OCI-LY1 (cell line): ENCODE measurements at regions not wholly inside any gene's neighbourhood (a gene's known extent, or its start where the extent isn't known, plus 50 kb on each side); places are given as distances from the start of the nearest gene placed in this dataset.

Source experiments
- H2AFZ ChIP-seq: fragments of 200-600 bp; sonication (generic), shearing (Covaris generic); 2 replicates; pipeline ENCODE4 v1.6.0; 2014; ENCODE audit warnings: antibody characterized with exemption, mild to moderate bottlenecking, low read length
- H3F3A ChIP-seq: fragments of 200-600 bp; sonication (generic), shearing (Covaris generic); 2 replicates; pipeline ENCODE4 v1.6.0; 2014; ENCODE audit warnings: mild to moderate bottlenecking, antibody characterized with exemption, low read length, moderate library complexity; ENCODE audit not compliant: insufficient read depth
- H3K27ac ChIP-seq: fragments of 200-600 bp; sonication (generic); 2 replicates; pipeline ENCODE4 v1.5.1; 2014; ENCODE audit warnings: low read length, mixed run types, mild to moderate bottlenecking, low read depth; ENCODE audit not compliant: poor library complexity, severe bottlenecking
- H3K27me3 ChIP-seq: fragments of 200-600 bp; sonication (generic); 2 replicates; pipeline ENCODE4 v1.6.0; 2014; ENCODE audit warnings: antibody characterized with exemption, mild to moderate bottlenecking, low read length, moderate library complexity; ENCODE audit not compliant: insufficient read depth
- H3K36me3 ChIP-seq: fragments of 200-600 bp; sonication (generic); 2 replicates; pipeline ENCODE4 v1.6.1; 2014; ENCODE audit warnings: mild to moderate bottlenecking, antibody characterized with exemption, low read length, moderate library complexity, mixed read lengths; ENCODE audit not compliant: insufficient read depth
- H3K4me1 ChIP-seq: fragments of 200-600 bp; sonication (generic); 2 replicates; pipeline ENCODE4 v1.5.1; 2014; ENCODE audit warnings: mild to moderate bottlenecking, low read length, moderate library complexity; ENCODE audit not compliant: insufficient read depth, severe bottlenecking
- H3K4me2 ChIP-seq: fragments of 200-600 bp; sonication (generic), shearing (Covaris generic); 2 replicates; pipeline ENCODE4 v1.6.1; 2014; ENCODE audit warnings: low read length
- H3K4me3 ChIP-seq: fragments of 200-600 bp; sonication (generic); 2 replicates; pipeline ENCODE4 v1.5.1; 2014; ENCODE audit warnings: low read length, low read depth, mild to moderate bottlenecking, mixed read lengths; ENCODE audit not compliant: poor library complexity, severe bottlenecking
- H3K79me2 ChIP-seq: fragments of 200-600 bp; shearing (Covaris generic); 2 replicates; pipeline ENCODE4 v1.6.1; 2016; ENCODE audit warnings: mixed run types, low read length, mixed read lengths; ENCODE audit not compliant: insufficient read depth
- H3K9ac ChIP-seq: fragments of 200-600 bp; sonication (generic), shearing (Covaris generic); 2 replicates; pipeline ENCODE4 v1.6.1; 2014; ENCODE audit warnings: mild to moderate bottlenecking, low read length, mixed read lengths
- H3K9me2 ChIP-seq: fragments of 200-600 bp; sonication (generic), shearing (Covaris generic); 2 replicates; pipeline ENCODE4 v1.6.1; 2014; ENCODE audit warnings: low read depth, mild to moderate bottlenecking, low read length, mixed read lengths
- H3K9me3 ChIP-seq: fragments of 200-600 bp; shearing (Covaris generic); 2 replicates; pipeline ENCODE4 v1.6.1; 2014; ENCODE audit warnings: low read length, mixed read lengths
- H4K20me1 ChIP-seq: fragments of 200-600 bp; sonication (generic), shearing (Covaris generic); 2 replicates; pipeline ENCODE4 v1.6.0; 2016; ENCODE audit warnings: mild to moderate bottlenecking, low read length; ENCODE audit not compliant: insufficient read depth
- EZH2 ChIP-seq: fragments of 200-600 bp; sonication (generic), shearing (Covaris generic); IDR thresholded peaks from 2 replicates; pipeline ENCODE4 v1.8.0; 2017; ENCODE audit warnings: borderline replicate concordance, mixed run types, mild to moderate bottlenecking, antibody characterized with exemption, low read length, moderate library complexity, mixed read lengths
- TF ChIP-seq, protein P1 (sequence below): fragments of 200-600 bp; sonication (generic), shearing (Covaris generic); IDR thresholded peaks from 2 replicates; pipeline ENCODE4 v1.5.1; 2017; ENCODE audit warnings: mild to moderate bottlenecking, antibody characterized with exemption, low read length, moderate library complexity, mixed read lengths

DNA sequence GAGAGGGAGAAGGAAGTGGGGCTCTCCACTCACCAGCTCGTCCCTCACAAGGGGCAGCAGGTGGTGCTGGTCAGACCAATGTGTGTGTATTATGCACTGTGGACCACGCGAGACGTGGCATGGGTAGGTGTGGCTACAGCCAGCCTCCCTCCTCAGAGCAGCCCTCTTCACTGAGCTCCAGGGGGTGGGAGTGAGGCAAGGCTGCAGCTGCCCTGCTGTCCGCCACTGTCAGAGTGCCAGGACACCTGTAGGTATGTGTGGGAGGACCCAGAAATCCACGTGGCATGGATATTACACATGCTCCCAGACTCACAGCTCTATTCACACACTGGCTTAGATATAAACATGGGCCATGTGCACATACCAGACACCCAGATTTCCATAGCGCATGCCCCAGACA is 90.3 kb downstream of the VEGFA start:
- no peak for TF ChIP-seq EZH2
- TF ChIP-seq, protein P1, sequence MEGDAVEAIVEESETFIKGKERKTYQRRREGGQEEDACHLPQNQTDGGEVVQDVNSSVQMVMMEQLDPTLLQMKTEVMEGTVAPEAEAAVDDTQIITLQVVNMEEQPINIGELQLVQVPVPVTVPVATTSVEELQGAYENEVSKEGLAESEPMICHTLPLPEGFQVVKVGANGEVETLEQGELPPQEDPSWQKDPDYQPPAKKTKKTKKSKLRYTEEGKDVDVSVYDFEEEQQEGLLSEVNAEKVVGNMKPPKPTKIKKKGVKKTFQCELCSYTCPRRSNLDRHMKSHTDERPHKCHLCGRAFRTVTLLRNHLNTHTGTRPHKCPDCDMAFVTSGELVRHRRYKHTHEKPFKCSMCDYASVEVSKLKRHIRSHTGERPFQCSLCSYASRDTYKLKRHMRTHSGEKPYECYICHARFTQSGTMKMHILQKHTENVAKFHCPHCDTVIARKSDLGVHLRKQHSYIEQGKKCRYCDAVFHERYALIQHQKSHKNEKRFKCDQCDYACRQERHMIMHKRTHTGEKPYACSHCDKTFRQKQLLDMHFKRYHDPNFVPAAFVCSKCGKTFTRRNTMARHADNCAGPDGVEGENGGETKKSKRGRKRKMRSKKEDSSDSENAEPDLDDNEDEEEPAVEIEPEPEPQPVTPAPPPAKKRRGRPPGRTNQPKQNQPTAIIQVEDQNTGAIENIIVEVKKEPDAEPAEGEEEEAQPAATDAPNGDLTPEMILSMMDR, result no peak
- H2AFZ ChIP-seq, result no peak overlapping the region
- no peaks in the 10 kb centered on the region for H3K9me2 ChIP-seq
- H3K4me3 ChIP-seq, result no peak overlapping the region
- no peaks in the 10 kb centered on the region for H3K9me3 ChIP-seq
- H3K4me1 ChIP-seq, result no peaks in the 10 kb centered on the region
- H3K79me2 ChIP-seq, result no peaks in the 10 kb centered on the region
- no peak overlapping the region for H3K27ac ChIP-seq
- H3K4me2 ChIP-seq, result no peak overlapping the region
- no peaks in the 10 kb centered on the region for H3K27me3 ChIP-seq
- no peaks in the 10 kb centered on the region for H3F3A ChIP-seq
- H4K20me1 ChIP-seq, result no peaks in the 10 kb centered on the region
- H3K36me3 ChIP-seq, result no peaks in the 10 kb centered on the region
- H3K9ac ChIP-seq, result no peak overlapping the region

GRCh38 chr6:43859213-43859612 is 89.2 kb downstream of the VEGFA start:
- Histone ChIP-seq H3K9ac (no peak overlapping the region), H3F3A (no peaks in the 10 kb centered on the region), H2AFZ (no peak overlapping the region), H3K4me3 (no peak overlapping the region), H3K36me3 (no peaks in the 10 kb centered on the region), H3K79me2 (no peaks in the 10 kb centered on the region), H3K9me3 (no peaks in the 10 kb centered on the region), H3K4me1 (no peaks in the 10 kb centered on the region), H3K4me2 (no peak overlapping the region), H3K27ac (no peak overlapping the region), H3K27me3 (no peaks in the 10 kb centered on the region), H3K9me2 (no peaks in the 10 kb centered on the region), H4K20me1 (no peaks in the 10 kb centered on the region)
- TF ChIP-seq, protein P1, result no peak
- no peak for TF ChIP-seq EZH2

- H4K20me1 ChIP-seq, result no peaks in the 10 kb centered on the region
- H3K4me1 ChIP-seq, result no peaks in the 10 kb centered on the region
- no peak overlapping the region for H3K4me3 ChIP-seq
- H3K36me3 ChIP-seq, result no peaks in the 10 kb centered on the region
- no peak overlapping the region for H2AFZ ChIP-seq
- 0 out of 2 replicates have a peak, but pooled peaks cover 2% of the 10 kb centered on the region for H3K27me3 ChIP-seq
- H3K9me3 ChIP-seq, result no peaks in the 10 kb centered on the region
- H3F3A ChIP-seq, result no peaks in the 10 kb centered on the region
- no peaks in the 10 kb centered on the region for H3K79me2 ChIP-seq
- no peak overlapping the region for H3K27ac ChIP-seq
- H3K4me2 ChIP-seq, result no peak overlapping the region
- TF ChIP-seq EZH2, result no peak
- TF ChIP-seq, protein P1, result no peak
- H3K9ac ChIP-seq, result no peak overlapping the region
- no peaks in the 10 kb centered on the region for H3K9me2 ChIP-seq
Observed at GRCh38 chr6:43858161-43859153, 88.4 kb downstream of the VEGFA start.
